HG03139 (cell line): ENCODE measurements at regions not wholly inside any gene's neighbourhood (a gene's known extent, or its start where the extent isn't known, plus 50 kb on each side); places are given as distances from the start of the nearest gene placed in this dataset.

ENCODE experiments used
- ATAC-seq: cut with Tn5 transposase; IDR thresholded peaks from one replicate; pipeline ENCODE4 v1.9.1; 2021; ENCODE audit not compliant: unreplicated experiment

GRCh38 chr21:38556390-38556789 lies 58.1 kb upstream of the ERG start:
- no peak for ATAC-seq

- ATAC-seq: no peak
These were observed 62.9 kb upstream of the ERG start for GRCh38 chr21:38561205-38561604.

- ATAC-seq: no peak
These were observed 63.6 kb upstream of the ERG start for GRCh38 chr21:38561613-38562581.

- no peak for ATAC-seq
These were observed 69.2 kb upstream of the ERG start for GRCh38 chr21:38567335-38567969.

GRCh38 chr21:38567970-38568360 lies 69.7 kb upstream of the ERG start:
- ATAC-seq: no peak

GRCh38 chr21:38569733-38570132 lies 71.5 kb upstream of the ERG start:
- no peak for ATAC-seq

- no peak for ATAC-seq
These were observed 72.3 kb upstream of the ERG start for GRCh38 chr21:38570596-38570995.

GRCh38 chr21:38574895-38575575 lies 76.8 kb upstream of the ERG start:
- ATAC-seq: no peak

GRCh38 chr21:38577887-38578286 lies 79.6 kb upstream of the ERG start:
- ATAC-seq: no peak

GRCh38 chr21:38590449-38591217 lies 92.4 kb upstream of the ERG start:
- no peak for ATAC-seq

- no peak for ATAC-seq
These were observed 92.9 kb upstream of the ERG start for GRCh38 chr21:38591218-38591537.

- ATAC-seq: no peak
These were observed 98.2 kb upstream of the ERG start for GRCh38 chr21:38596264-38597042.

GRCh38 chr21:38597421-38597820 lies 99.1 kb upstream of the ERG start:
- ATAC-seq: no peak

GRCh38 chr21:38598413-38598812 lies 100.1 kb upstream of the ERG start:
- ATAC-seq: no peak

- no peak for ATAC-seq
These were observed 101.2 kb upstream of the ERG start for GRCh38 chr21:38599381-38599975.

GRCh38 chr21:38600106-38600505 lies 101.8 kb upstream of the ERG start:
- no peak for ATAC-seq

- ATAC-seq: no peak
These were observed 107.0 kb upstream of the ERG start for GRCh38 chr21:38605236-38605635.

GRCh38 chr21:38609580-38609979 lies 111.3 kb upstream of the ERG start:
- no peak for ATAC-seq

GRCh38 chr21:38610623-38611251 lies 112.5 kb upstream of the ERG start:
- no peak for ATAC-seq

- ATAC-seq: no peak
These were observed 113.0 kb upstream of the ERG start for GRCh38 chr21:38611277-38611676.
